ENCODE measurements at regions not wholly inside any gene's neighbourhood (a gene's known extent, or its start where the extent isn't known, plus 50 kb on each side); places are given as distances from the start of the nearest gene placed in this dataset.

- TF ChIP-seq EP300 (IDR thresholded peaks at IDR 0.05; ENCODE audit: low read depth) (no peak), CTCF (IDR thresholded peaks at IDR 0.05) (no peak)
Measured at GRCh38 chr2:9060819-9061218, 57.3 kb upstream of the MBOAT2 start.

Data from transverse colon (tissue), 3 donors.